ENCODE measurements at regions not wholly inside any gene's neighbourhood (a gene's known extent, or its start where the extent isn't known, plus 50 kb on each side); places are given as distances from the start of the nearest gene placed in this dataset.
"Not testable (repeated sequence)": the region's sequence is repeated elsewhere in the genome, so short reads cannot be mapped to it uniquely, and the experiment has no call there.

- DNase-seq, result no peak
- TF ChIP-seq CTCF (IDR thresholded peaks at IDR 0.05; ENCODE audit: unreplicated experiment), result no peak
- H3K27me3 Mint-ChIP-seq (ENCODE audit: unreplicated experiment), result no peaks in the 10 kb centered on the region
- intact Hi-C loops (cut with micrococcal nuclease; ENCODE audit: unreplicated experiment), result no loop called here
- H3K36me3 Mint-ChIP-seq (ENCODE audit: insufficient read depth, unreplicated experiment), result no peaks in the 10 kb centered on the region
- no peak overlapping the region for H3K27ac Mint-ChIP-seq (ENCODE audit: unreplicated experiment)
- no TSS peak for BruUV-seq (replicated peaks)
- H3K9me3 Mint-ChIP-seq (ENCODE audit: low read depth, unreplicated experiment), result peaks cover 2% of the 10 kb centered on the region
- no peaks in the 10 kb centered on the region for H3K4me1 Mint-ChIP-seq (ENCODE audit: low read depth, unreplicated experiment)
- H3K4me3 Mint-ChIP-seq (ENCODE audit: low read depth, unreplicated experiment), result no peak overlapping the region
- CTCF ChIA-PET, result no interaction called here
Observed at GRCh38 chrX:131862321-131862720, 160.8 kb upstream of the STK26 start.

DNA sequence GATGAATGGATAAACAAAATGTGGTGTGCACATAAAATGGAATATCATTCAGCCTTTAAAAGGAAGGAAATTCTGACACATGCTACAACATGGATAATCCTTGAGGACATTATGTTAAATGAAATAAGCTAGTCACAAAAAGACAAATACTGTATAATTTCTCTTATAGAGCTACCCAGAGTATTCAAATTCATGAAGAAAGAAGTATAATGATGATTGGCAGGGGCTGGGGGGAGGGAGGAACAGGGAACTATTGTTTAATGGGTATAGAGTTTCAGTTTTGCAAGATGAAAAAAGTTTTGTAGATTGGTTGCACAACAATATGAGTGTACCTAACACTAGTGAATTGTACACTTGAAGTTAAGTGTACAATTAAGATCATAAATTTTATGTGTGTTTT lies 153.9 kb upstream of the STK26 start:
- no peak overlapping the region for H3K4me3 Mint-ChIP-seq (ENCODE audit: low read depth, unreplicated experiment)
- no peaks in the 10 kb centered on the region for H3K4me1 Mint-ChIP-seq (ENCODE audit: low read depth, unreplicated experiment)
- DNase-seq, result no peak
- peaks cover 2% of the 10 kb centered on the region for H3K9me3 Mint-ChIP-seq (ENCODE audit: low read depth, unreplicated experiment)
- no peaks in the 10 kb centered on the region for H3K27me3 Mint-ChIP-seq (ENCODE audit: unreplicated experiment)
- no TSS peak for BruUV-seq (replicated peaks)
- no peaks in the 10 kb centered on the region for H3K36me3 Mint-ChIP-seq (ENCODE audit: insufficient read depth, unreplicated experiment)
- TF ChIP-seq CTCF (IDR thresholded peaks at IDR 0.05; ENCODE audit: unreplicated experiment), result no peak
- intact Hi-C loops (cut with micrococcal nuclease; ENCODE audit: unreplicated experiment), result no loop called here
- no peak overlapping the region for H3K27ac Mint-ChIP-seq (ENCODE audit: unreplicated experiment)
- CTCF ChIA-PET, result no interaction called here

DNA sequence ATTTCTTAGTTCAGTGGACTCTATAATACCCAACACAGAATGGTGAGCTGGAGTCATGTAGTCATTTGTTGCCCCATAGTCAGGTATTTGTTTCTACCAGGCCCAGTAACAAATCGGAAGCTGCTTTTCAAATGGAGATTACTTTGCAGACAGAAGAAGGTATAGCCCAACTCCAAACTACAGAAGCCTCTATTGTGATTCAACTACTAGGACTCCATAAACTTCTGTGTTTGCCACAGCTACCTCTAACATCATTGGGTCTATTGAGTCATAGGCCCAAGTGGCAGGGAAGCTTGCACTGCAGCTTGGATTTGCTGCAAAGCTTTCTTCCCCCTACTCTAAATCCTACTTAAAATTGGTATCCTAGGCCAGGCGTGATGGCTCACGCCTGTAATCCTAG lies 148.8 kb upstream of the STK26 start:
- DNase-seq, result no peak
- Mint-ChIP-seq H3K4me1 (ENCODE audit: low read depth, unreplicated experiment) (no peaks in the 10 kb centered on the region), H3K27me3 (ENCODE audit: unreplicated experiment) (no peaks in the 10 kb centered on the region), H3K4me3 (ENCODE audit: low read depth, unreplicated experiment) (no peak overlapping the region), H3K9me3 (ENCODE audit: low read depth, unreplicated experiment) (peaks cover 2% of the 10 kb centered on the region), H3K27ac (ENCODE audit: unreplicated experiment) (no peak overlapping the region), H3K36me3 (ENCODE audit: insufficient read depth, unreplicated experiment) (no peaks in the 10 kb centered on the region)
- intact Hi-C loops (cut with micrococcal nuclease; ENCODE audit: unreplicated experiment), result no loop called here
- no peak for TF ChIP-seq CTCF (IDR thresholded peaks at IDR 0.05; ENCODE audit: unreplicated experiment)
- BruUV-seq (replicated peaks), result no TSS peak
- CTCF ChIA-PET, result no interaction called here

DNA sequence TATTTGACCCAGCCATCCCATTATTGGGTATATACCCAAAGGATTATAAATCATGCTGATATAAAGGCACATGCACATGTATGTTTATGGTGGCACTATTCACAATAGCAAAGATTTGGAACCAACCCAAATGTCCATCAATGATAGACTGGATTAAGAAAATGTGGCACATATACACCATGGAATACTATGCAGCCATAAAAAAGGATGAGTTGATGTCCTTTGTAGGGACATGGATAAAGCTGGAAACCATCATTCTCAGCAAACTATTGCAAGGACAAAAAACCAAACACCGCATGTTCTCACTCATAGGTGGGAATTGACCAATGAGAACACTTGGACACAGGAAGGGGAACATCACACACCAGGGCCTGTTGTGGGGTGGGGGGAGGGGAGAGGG lies 147.3 kb upstream of the STK26 start:
- BruUV-seq (replicated peaks); intact Hi-C loops (cut with micrococcal nuclease; ENCODE audit: unreplicated experiment); H3K9me3 Mint-ChIP-seq (ENCODE audit: low read depth, unreplicated experiment); H3K36me3 Mint-ChIP-seq (ENCODE audit: insufficient read depth, unreplicated experiment); CTCF ChIA-PET; H3K4me3 Mint-ChIP-seq (ENCODE audit: low read depth, unreplicated experiment); H3K27ac Mint-ChIP-seq (ENCODE audit: unreplicated experiment); H3K4me1 Mint-ChIP-seq (ENCODE audit: low read depth, unreplicated experiment); DNase-seq; H3K27me3 Mint-ChIP-seq (ENCODE audit: unreplicated experiment): not testable (repeated sequence)

DNA sequence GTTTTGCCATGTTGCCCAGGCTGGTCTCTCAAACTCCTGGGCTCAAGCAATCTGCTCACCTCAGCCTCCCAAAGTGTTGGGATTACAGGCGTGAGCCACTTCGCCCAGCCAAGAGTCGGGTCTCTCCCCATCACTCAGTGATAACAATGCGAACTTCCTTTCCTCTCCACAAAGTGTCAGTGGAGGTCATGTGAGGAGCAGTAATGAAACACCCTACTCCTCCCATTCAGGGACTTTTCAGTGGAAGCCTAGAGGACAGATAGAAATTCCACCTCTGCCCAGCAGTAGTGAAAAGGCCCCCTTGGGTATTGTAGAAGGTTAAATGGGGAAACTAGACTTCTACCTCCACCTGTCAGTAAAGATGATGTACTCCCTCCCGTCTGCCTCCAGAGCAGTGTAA lies 141.9 kb upstream of the STK26 start:
- no peaks in the 10 kb centered on the region for H3K9me3 Mint-ChIP-seq (ENCODE audit: low read depth, unreplicated experiment)
- no peaks in the 10 kb centered on the region for H3K27me3 Mint-ChIP-seq (ENCODE audit: unreplicated experiment)
- intact Hi-C loops (cut with micrococcal nuclease; ENCODE audit: unreplicated experiment), result no loop called here
- BruUV-seq (replicated peaks), result no TSS peak
- no peak for DNase-seq
- no peak overlapping the region for H3K4me3 Mint-ChIP-seq (ENCODE audit: low read depth, unreplicated experiment)
- CTCF ChIA-PET, result no interaction called here
- H3K36me3 Mint-ChIP-seq (ENCODE audit: insufficient read depth, unreplicated experiment), result no peaks in the 10 kb centered on the region
- no peak for TF ChIP-seq CTCF (IDR thresholded peaks at IDR 0.05; ENCODE audit: unreplicated experiment)
- no peak overlapping the region for H3K27ac Mint-ChIP-seq (ENCODE audit: unreplicated experiment)
- no peaks in the 10 kb centered on the region for H3K4me1 Mint-ChIP-seq (ENCODE audit: low read depth, unreplicated experiment)

DNA sequence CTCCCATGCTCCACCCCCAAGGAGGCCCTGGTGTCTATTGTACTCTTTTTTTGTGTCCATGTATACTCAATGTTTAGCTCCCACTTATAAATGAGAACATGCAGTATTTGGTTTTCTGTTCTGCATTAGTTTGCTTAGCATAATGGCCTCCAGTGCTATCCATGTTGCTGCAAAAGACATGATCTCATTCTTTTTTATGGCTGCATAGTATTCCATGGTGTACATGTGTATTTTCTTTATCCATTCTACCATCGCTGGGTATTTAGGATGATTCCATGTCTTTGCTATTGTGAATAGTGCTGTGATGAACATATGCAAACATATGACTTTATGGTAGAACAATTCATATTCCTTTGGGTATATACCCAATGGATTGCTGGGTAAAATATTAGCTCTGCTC lies 138.1 kb upstream of the STK26 start:
- CTCF ChIA-PET; H3K4me3 Mint-ChIP-seq (ENCODE audit: low read depth, unreplicated experiment); H3K9me3 Mint-ChIP-seq (ENCODE audit: low read depth, unreplicated experiment); H3K27ac Mint-ChIP-seq (ENCODE audit: unreplicated experiment); H3K4me1 Mint-ChIP-seq (ENCODE audit: low read depth, unreplicated experiment); BruUV-seq (replicated peaks); H3K27me3 Mint-ChIP-seq (ENCODE audit: unreplicated experiment); H3K36me3 Mint-ChIP-seq (ENCODE audit: insufficient read depth, unreplicated experiment); intact Hi-C loops (cut with micrococcal nuclease; ENCODE audit: unreplicated experiment); DNase-seq: not testable (repeated sequence)

DNA sequence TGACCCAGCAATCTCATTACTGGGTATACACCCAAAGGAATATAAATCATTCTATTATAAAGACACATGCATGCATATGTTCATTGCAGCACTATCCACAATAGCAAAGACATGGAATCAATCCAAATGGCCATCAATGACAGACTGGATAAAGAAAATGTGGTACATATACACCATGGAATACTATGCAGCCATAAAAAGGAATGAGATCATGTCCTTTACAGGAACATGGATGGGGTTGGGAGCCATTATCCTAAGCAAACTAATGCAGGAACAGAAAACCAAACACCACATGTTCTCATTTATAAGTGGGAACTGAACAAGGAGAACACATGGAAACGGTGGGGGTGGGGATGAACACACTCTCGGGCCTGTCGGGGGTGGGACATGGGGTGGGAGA lies 129.2 kb upstream of the STK26 start:
- H3K9me3 Mint-ChIP-seq (ENCODE audit: low read depth, unreplicated experiment); H3K4me1 Mint-ChIP-seq (ENCODE audit: low read depth, unreplicated experiment); H3K27ac Mint-ChIP-seq (ENCODE audit: unreplicated experiment); CTCF ChIA-PET; DNase-seq; H3K36me3 Mint-ChIP-seq (ENCODE audit: insufficient read depth, unreplicated experiment); H3K4me3 Mint-ChIP-seq (ENCODE audit: low read depth, unreplicated experiment); intact Hi-C loops (cut with micrococcal nuclease; ENCODE audit: unreplicated experiment); BruUV-seq (replicated peaks): not testable (repeated sequence)
- H3K27me3 Mint-ChIP-seq (ENCODE audit: unreplicated experiment), result peaks cover 12% of the 10 kb centered on the region

Data from Calu3 (cell line).